ENCODE measurements at regions not wholly inside any gene's neighbourhood (a gene's known extent, or its start where the extent isn't known, plus 50 kb on each side); places are given as distances from the start of the nearest gene placed in this dataset.
A peak's percentile ranks its signal among the peaks of the same experiment; 100 is the strongest.

- Histone ChIP-seq H3K27me3 (no peaks in the 10 kb centered on the region), H3K9me3 (no peaks in the 10 kb centered on the region), H3K4me3 (no peak overlapping the region), H3K4me1 (peaks cover 0 to 18% (median 13%) of the 10 kb centered on the region in 4 donors), H3K27ac (no peak overlapping the region), H3K36me3 (no peaks in the 10 kb centered on the region)
- intact Hi-C loops (cut with DNase I; ENCODE audit: low total_unique reads): no loop called here
- TF ChIP-seq CTCF (IDR thresholded peaks at IDR 0.05): no peak
- no peak for DNase-seq
These were observed 139.6 kb upstream of the ITGA6 start for GRCh38 chr2:172287605-172288315.

- Histone ChIP-seq H3K27ac (no peak overlapping the region), H3K9me3 (no peaks in the 10 kb centered on the region), H3K4me1 (peaks cover 0 to 18% (median 13%) of the 10 kb centered on the region in 4 donors), H3K27me3 (no peaks in the 10 kb centered on the region), H3K4me3 (no peak overlapping the region), H3K36me3 (no peaks in the 10 kb centered on the region)
- intact Hi-C loops (cut with DNase I; ENCODE audit: low total_unique reads): no loop called here
- DNase-seq: no peak
- no peak for TF ChIP-seq CTCF (IDR thresholded peaks at IDR 0.05)
These were observed 138.8 kb upstream of the ITGA6 start for GRCh38 chr2:172288603-172289002.

- no peak overlapping the region for H3K4me3 ChIP-seq
- peaks cover 0 to 11% of the 10 kb centered on the region in 2 donors for H3K27me3 ChIP-seq
- peak in 1 of 2 donors; percentile 50 for DNase-seq
- no peak overlapping the region for H3K27ac ChIP-seq
- H3K9me3 ChIP-seq: no peaks in the 10 kb centered on the region
- no peaks in the 10 kb centered on the region for H3K36me3 ChIP-seq
- TF ChIP-seq CTCF (IDR thresholded peaks at IDR 0.05): no peak
- intact Hi-C loops (cut with DNase I; ENCODE audit: low total_unique reads): no loop called here
- H3K4me1 ChIP-seq: peaks cover 0 to 6% (median 0%) of the 10 kb centered on the region in 4 donors
These were observed 133.4 kb upstream of the ITGA6 start for GRCh38 chr2:172293952-172294351.

- Histone ChIP-seq H3K36me3 (no peaks in the 10 kb centered on the region), H3K4me1 (peaks cover 0 to 8% (median 0%) of the 10 kb centered on the region in 4 donors), H3K9me3 (no peaks in the 10 kb centered on the region), H3K4me3 (no peak overlapping the region), H3K27me3 (peaks cover 0 to 11% of the 10 kb centered on the region in 2 donors), H3K27ac (no peak overlapping the region)
- TF ChIP-seq CTCF (IDR thresholded peaks at IDR 0.05): no peak
- DNase-seq: no peak
- intact Hi-C loops (cut with DNase I; ENCODE audit: low total_unique reads): no loop called here
These were observed 132.4 kb upstream of the ITGA6 start for GRCh38 chr2:172294983-172295382.

GRCh38 chr2:172295677-172296076 lies 131.7 kb upstream of the ITGA6 start:
- no peak overlapping the region for H3K4me3 ChIP-seq
- DNase-seq: no peak
- intact Hi-C loops (cut with DNase I; ENCODE audit: low total_unique reads): no loop called here
- H3K27me3 ChIP-seq: peaks cover 0 to 11% of the 10 kb centered on the region in 2 donors
- TF ChIP-seq CTCF (IDR thresholded peaks at IDR 0.05): no peak
- H3K9me3 ChIP-seq: no peaks in the 10 kb centered on the region
- H3K27ac ChIP-seq: no peak overlapping the region
- peaks cover 0 to 11% (median 0%) of the 10 kb centered on the region in 4 donors for H3K4me1 ChIP-seq
- H3K36me3 ChIP-seq: no peaks in the 10 kb centered on the region

All from tibial artery (tissue), 4 donors.